DOHH2 (cell line): ENCODE measurements at regions not wholly inside any gene's neighbourhood (a gene's known extent, or its start where the extent isn't known, plus 50 kb on each side); places are given as distances from the start of the nearest gene placed in this dataset.

Source experiments
- H3F3A ChIP-seq: fragments of 200-600 bp; sonication (generic), shearing (Covaris generic); 2 replicates; pipeline ENCODE4 v1.6.0; 2016; ENCODE audit warnings: antibody characterized with exemption, mild to moderate bottlenecking; ENCODE audit not compliant: control insufficient read depth, insufficient read depth
- H3K27ac ChIP-seq: fragments of 200-600 bp; sonication (generic); 2 replicates; pipeline ENCODE4 v1.5.1; 2014; ENCODE audit warnings: low read depth, mild to moderate bottlenecking, low read length, moderate library complexity
- H3K27me3 ChIP-seq: fragments of 200-600 bp; sonication (generic); 2 replicates; pipeline ENCODE4 v1.6.1; 2014; ENCODE audit warnings: mild to moderate bottlenecking, low read length, mixed read lengths; ENCODE audit not compliant: control insufficient read depth
- H3K36me3 ChIP-seq: fragments of 200-600 bp; sonication (generic); 2 replicates; pipeline ENCODE4 v1.6.1; 2014; ENCODE audit warnings: mild to moderate bottlenecking, low read length, moderate library complexity, mixed read lengths; ENCODE audit not compliant: control insufficient read depth
- H3K4me1 ChIP-seq: fragments of 200-600 bp; sonication (generic); 2 replicates; pipeline ENCODE4 v1.6.1; 2014; ENCODE audit warnings: mild to moderate bottlenecking, low read length, mixed read lengths; ENCODE audit not compliant: control insufficient read depth
- H3K4me2 ChIP-seq: fragments of 200-600 bp; sonication (generic); 2 replicates; pipeline ENCODE4 v1.6.0; 2014; ENCODE audit warnings: mild to moderate bottlenecking, low read length, moderate library complexity
- H3K4me3 ChIP-seq: fragments of 200-600 bp; sonication (generic); 2 replicates; pipeline ENCODE4 v1.5.1; 2014; ENCODE audit warnings: mild to moderate bottlenecking, low read length, mixed read lengths
- H3K79me2 ChIP-seq: fragments of 200-600 bp; sonication (generic); 2 replicates; pipeline ENCODE4 v1.6.1; 2014; ENCODE audit warnings: mild to moderate bottlenecking, low read length, mixed read lengths; ENCODE audit not compliant: control insufficient read depth
- H3K9me2 ChIP-seq: fragments of 200-600 bp; sonication (generic); replicated peaks from 2 replicates; pipeline ENCODE4 v1.6.1; 2014; ENCODE audit warnings: mild to moderate bottlenecking, low read length, mixed read lengths; ENCODE audit not compliant: control insufficient read depth
- H3K9me3 ChIP-seq: fragments of 200-600 bp; sonication (generic); 2 replicates; pipeline ENCODE4 v1.6.1; 2014; ENCODE audit warnings: antibody characterized with exemption, low read length, mixed read lengths; ENCODE audit not compliant: control insufficient read depth, insufficient read depth
- H4K20me1 ChIP-seq: fragments of 200-600 bp; sonication (generic); 2 replicates; pipeline ENCODE4 v1.6.0; 2014; ENCODE audit warnings: low read depth, mild to moderate bottlenecking, antibody characterized with exemption, low read length, moderate library complexity; ENCODE audit not compliant: control insufficient read depth, insufficient read depth
- CTCF ChIP-seq: fragments of 200-600 bp; sonication (generic); IDR thresholded peaks from one replicate; pipeline ENCODE4 v1.5.1; 2014; ENCODE audit warnings: antibody characterized with exemption, mild to moderate bottlenecking, low read depth, low read length; ENCODE audit not compliant: poor library complexity, severe bottlenecking
- EZH2phosphoT487 ChIP-seq: fragments of 200-600 bp; sonication (generic); IDR thresholded peaks from 2 replicates; pipeline ENCODE4 v1.6.1; 2017; ENCODE audit warnings: borderline replicate concordance, mild to moderate bottlenecking, antibody characterized with exemption, low read length, moderate library complexity, mixed read lengths

- no peak overlapping the region for H3K27ac ChIP-seq
- no peak overlapping the region for H3K4me2 ChIP-seq
- H3K36me3 ChIP-seq: no peaks in the 10 kb centered on the region
- no peaks in the 10 kb centered on the region for H3K4me1 ChIP-seq
- no peaks in the 10 kb centered on the region for H3F3A ChIP-seq
- H3K79me2 ChIP-seq: no peaks in the 10 kb centered on the region
- H4K20me1 ChIP-seq: no peaks in the 10 kb centered on the region
- no peaks in the 10 kb centered on the region for H3K27me3 ChIP-seq
- H3K9me3 ChIP-seq: no peaks in the 10 kb centered on the region; the same call in 1 of the 2 replicates
- H3K4me3 ChIP-seq: no peak overlapping the region
- TF ChIP-seq CTCF (no peak), EZH2phosphoT487 (no peak)
- no peaks in the 10 kb centered on the region for H3K9me2 ChIP-seq
Observed at GRCh38 chr9:135256581-135257354, 169.3 kb downstream of the OLFM1 start.

DNA sequence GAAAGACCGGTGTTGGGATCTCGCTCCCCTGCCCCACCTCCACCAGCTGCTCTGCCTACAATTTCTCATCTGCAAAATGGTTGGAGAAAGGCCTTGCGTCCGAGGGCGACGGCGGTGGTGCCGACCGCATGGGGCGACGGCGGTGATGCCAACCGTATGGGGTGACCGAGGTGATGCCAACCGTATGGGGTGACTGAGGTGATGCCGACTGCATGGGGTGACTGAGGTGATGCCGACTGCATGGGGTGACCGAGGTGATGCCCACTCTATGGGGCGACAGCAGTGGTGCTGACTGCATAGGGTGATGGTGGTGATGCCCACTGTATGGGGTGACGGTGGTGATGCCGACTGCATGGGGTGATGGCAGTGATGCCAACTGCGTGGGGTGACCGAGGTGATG, 171.0 kb downstream of the OLFM1 start:
- no peaks in the 10 kb centered on the region for H3K4me1 ChIP-seq
- no peak overlapping the region for H3K4me3 ChIP-seq
- H3K36me3 ChIP-seq: no peaks in the 10 kb centered on the region
- no peaks in the 10 kb centered on the region; the same call in 1 of the 2 replicates for H3K9me3 ChIP-seq
- no peak overlapping the region for H3K27ac ChIP-seq
- TF ChIP-seq EZH2phosphoT487 (no peak), CTCF (no peak)
- H3K4me2 ChIP-seq: no peak overlapping the region
- no peaks in the 10 kb centered on the region for H4K20me1 ChIP-seq
- H3K9me2 ChIP-seq: no peaks in the 10 kb centered on the region
- no peaks in the 10 kb centered on the region for H3K27me3 ChIP-seq
- no peaks in the 10 kb centered on the region for H3F3A ChIP-seq
- H3K79me2 ChIP-seq: no peaks in the 10 kb centered on the region

DNA sequence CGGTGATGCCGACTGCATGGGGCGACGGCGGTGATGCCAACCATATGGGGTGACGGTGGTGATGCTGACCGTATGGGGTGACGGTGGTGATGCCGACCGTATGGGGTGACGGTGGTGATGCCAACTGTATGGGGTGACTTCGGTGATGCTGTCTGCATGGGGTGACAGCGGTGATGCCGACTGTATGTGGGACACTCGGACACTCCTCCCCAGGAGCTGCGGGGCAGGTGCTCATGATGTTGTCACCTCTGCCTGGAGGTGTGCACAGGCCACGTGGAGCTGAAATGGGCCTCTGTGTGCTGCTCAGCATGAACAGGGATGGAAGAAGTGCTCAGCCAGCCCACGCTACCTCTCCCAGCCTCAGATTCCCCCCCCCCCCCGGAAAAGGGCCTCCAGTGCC, 171.8 kb downstream of the OLFM1 start:
- no peak for TF ChIP-seq CTCF
- no peak for TF ChIP-seq EZH2phosphoT487
- Histone ChIP-seq H3K9me3 (no peaks in the 10 kb centered on the region; the same call in 1 of the 2 replicates), H3F3A (no peaks in the 10 kb centered on the region), H3K4me3 (no peak overlapping the region), H3K36me3 (no peaks in the 10 kb centered on the region), H4K20me1 (no peaks in the 10 kb centered on the region), H3K9me2 (no peaks in the 10 kb centered on the region), H3K4me1 (no peaks in the 10 kb centered on the region), H3K79me2 (no peaks in the 10 kb centered on the region), H3K27me3 (no peaks in the 10 kb centered on the region), H3K4me2 (no peak overlapping the region), H3K27ac (no peak overlapping the region)
